ENCODE measurements at regions not wholly inside any gene's neighbourhood (a gene's known extent, or its start where the extent isn't known, plus 50 kb on each side); places are given as distances from the start of the nearest gene placed in this dataset.

DNA sequence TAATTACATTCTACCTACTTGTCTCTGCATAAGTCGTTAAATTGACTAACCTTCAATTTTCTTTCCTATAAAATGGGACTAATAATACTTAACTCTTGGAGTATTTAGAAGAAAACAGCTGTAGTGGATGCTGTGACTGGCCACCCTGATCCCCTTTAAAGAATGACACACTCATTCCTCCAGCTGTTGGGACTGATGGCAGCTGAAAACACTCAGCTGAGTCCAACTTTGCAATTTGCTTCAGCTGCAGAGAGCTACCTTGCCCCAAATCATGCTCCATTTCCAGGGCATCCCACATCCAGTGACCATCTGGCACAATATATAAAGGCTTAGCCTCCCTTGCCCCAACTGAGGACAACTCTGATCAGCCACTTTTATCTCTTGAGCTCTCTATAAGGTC is 89.1 kb downstream of the MID1IP1 start:
- no peak for DNase-seq

DNA sequence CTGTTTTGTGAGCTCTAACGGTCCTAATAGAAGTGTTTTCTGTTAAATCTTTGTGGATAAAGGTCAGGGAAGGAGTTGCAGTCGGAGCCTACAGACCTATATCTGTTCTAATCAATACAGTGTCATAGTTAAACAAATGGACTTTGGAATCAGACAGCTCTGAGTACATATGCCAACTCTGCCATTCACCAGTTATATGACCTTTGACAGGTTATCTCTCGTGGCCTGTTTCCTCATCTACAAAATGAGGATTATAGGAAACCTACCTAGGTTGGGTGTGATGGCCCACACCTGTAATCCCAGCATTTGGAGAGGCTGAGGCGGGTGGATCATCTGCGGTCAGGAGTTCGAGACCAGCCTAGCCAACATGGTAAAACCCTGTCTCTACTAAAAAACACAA is 89.7 kb downstream of the MID1IP1 start:
- DNase-seq, result no peak

DNA sequence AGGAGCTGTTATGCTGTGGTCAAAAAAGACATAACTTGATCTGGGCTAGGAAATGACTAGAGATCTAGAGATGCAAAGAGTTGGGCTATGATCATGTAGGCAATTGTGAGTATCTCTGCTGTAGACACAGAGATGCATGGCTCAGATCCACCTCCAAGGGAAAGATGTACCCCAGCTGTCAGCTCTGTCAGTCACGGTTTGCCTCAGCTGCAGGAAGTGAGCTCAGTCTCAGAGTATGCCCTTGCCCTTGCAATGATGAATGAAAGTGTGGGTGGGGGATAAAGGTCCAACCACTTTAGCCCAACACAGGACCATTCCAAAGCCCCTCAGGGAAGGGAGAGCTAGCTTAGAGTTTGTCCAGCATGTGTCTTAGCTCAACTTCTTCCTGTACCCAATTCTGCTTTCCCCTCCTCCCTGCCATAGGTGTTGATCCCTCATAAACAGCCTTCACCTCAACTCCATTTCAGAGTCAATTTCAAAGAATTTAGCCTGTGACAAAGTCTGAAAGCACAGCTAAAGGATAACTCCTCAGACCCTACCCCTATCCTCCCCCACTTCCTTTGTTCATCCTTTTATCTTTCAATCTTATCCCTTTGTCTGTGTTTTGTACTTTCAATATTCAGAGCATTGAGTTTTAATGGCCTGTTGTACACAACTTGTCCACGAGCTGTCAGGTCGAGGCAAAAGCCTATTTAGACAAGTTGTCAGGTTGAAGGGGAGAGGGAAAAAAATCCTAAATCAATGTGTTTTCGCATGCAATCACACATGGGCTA is 90.6 kb downstream of the MID1IP1 start:
- peak; percentile 14 for DNase-seq

DNA sequence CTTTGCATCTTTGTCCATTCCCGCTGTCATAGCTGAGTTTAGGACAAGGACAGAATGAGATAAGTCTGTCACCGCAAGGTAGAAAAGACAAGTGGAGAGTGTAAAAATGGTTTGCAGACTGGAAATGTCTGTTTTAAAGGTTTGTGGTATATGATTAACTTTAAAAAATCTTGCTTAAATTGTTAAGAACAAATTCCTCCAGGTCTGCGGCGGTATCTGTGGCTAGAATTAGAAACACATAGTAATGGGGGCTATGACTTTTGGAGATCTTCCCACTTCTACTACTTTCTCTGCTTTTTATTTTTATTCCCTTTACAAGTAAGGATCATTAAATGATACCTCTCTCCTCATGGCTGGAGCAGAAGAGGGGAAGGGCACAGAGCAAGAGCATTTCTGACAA is 92.2 kb downstream of the MID1IP1 start:
- no peak for DNase-seq

DNA sequence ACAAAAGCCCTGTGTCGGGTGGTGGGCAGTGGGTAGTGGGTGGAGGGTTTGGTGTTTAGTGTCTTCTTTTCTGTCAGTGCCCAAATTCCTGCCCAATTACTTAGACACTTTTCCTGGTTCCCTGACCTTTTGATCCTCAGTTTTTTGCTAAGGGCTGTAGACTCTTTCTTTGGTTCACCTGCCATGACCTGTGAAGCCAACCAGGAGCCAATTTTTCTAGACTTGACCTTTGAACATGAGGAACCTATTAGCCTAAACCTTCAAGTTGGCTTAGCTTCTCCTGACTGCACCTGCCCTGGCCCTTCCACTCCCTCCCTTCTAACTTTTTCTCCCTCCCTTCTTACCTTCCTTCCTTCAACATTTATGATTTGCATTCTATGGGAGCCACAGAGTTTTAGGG is 94.5 kb downstream of the MID1IP1 start:
- no peak for DNase-seq

DNA sequence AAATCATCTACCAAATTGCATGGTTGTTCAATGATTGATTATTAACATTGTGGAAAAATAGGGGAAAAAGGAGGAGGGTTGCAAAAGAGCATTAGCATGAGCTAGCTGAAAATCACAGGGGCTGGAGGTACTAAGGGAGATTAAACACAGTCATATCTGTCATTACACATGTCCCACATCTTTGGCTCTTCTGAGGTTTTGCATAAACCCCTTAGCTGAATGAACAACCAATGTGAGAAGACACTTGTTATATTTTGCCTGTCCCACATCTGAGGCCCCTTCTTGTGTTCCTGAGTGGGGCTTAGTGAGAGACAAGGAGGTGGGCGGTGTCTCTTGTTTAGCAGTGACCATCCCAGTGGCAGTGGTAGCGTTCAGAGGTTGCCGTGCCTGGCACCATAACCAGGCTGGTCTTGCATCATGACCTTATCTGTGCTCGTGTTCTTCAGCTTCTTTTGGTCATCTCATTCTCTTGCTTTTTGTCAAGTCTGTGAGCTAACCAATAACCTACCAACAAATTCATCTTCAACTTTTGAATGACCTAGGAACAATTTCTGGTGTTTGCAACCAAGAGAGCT is 95.6 kb downstream of the MID1IP1 start:
- no peak for DNase-seq

DNA sequence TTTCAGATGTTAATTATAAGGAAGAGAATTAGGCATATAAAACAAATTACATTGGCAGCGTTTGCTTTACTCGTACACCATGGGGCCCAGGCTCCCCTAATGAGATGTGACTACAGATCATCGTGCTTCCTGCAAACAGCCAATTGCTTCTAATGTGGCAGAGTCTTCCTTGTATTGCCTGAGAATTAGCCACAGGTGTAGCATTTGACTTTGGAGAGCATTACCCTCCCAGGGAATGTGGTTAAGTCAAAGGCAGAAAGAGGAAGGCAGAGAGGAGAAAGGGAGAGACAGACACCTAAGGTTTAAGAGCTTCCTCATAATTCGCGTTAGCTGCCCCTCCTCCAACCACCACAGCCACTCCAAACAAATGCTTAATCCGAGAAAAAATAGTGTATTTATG is 97.0 kb downstream of the MID1IP1 start:
- DNase-seq, result no peak

DNA sequence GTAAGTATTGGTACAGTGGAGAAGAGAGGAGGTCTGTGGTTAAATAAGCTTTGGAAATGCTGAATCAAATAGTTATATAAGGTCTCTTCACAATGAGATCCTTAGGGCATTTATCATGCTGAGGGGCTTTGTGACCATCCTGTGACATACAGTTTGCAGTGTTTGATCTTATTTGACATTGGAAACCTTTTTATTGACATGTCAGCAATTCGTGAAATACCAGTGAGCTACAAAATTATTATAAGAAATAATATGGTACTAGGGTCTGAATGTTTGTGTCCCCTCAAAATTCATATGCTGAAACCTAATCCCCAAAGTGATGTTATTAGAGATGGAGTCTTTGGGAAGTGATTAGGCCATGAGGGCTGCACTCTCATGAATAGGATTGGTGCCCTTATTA is 98.4 kb downstream of the MID1IP1 start:
- DNase-seq, result no peak

DNA sequence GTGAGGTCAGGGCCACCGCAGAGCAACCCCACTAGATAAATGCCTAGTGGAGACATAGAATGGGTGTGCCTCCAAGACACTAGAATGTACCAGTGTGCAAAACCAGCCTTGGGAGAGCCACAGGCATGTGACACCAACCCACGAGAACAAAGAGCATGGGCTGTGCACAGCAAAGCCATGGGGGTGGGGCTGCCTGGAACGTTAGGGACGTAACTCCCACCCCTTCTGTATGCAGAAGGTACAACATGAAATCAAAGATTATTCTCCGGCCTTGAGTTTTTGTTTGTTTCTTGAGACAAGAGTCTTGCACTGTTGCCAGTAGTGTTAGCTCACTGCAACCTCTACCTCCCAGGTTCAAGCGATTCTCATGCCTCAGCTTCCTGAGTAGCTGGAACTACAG is 99.5 kb downstream of the MID1IP1 start:
- no peak for DNase-seq

DNA sequence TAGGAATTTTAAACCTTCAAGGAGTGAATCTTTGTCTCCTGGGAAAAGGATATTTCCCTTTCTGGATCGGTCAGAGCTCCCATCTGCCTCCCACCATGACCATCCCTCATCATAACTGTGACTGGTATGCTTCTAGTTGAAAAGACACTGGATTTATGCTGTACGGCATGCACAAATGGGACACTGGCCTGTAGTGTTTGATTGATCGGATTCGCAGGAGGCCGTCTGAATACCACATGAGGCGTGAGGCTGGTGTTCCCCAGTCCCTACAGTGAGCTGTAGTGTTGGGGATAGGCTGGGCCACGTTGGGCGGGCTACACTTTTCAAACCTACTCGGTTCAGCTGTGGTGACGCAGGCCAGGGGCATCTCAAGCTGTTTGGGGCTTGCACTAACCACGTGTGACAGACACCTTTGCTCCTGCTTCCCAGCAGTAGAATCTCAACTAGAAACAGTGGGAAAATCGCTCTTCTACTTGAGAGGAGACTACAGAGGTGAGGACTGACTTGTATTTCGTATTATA is 101.8 kb downstream of the MID1IP1 start:
- no peak for DNase-seq

DNA sequence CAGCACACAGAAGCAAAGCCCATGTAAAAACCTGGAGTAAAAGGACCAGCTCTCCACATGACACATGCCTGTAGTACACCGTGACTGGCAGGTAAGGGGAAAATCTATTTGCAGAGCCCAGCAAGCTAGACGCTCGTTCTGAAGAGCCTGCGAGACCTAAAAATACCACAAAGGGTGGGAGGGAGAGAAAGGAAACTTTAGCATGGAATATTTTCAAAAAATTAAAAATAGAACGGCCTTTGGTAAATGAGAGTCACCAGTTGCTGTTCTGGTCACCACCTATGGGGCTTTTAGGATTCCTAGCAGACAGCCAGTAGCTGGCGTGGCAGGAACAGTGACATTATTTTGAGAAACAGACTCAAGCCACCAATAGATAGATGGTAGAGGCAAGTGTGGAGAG is 115.5 kb downstream of the MID1IP1 start:
- no peak for DNase-seq

DNA sequence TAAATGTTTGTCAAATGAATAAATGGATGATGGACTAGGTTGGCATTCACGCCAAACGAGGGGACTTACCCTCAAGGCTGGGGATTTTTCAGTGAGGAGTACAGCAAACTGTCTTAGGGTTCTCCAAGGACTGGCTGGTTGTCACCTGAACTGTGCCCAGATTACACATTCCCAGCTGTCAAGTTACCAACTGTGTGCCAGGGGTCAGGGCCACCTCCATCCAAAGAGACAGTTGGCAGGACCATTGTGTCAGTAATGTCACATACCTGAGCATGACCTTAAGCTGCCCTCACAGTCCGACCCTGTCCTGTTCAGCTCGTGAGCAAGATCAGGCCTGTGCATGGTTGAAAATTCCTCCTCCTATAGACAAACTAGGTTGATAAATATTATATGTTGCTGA is 116.7 kb downstream of the MID1IP1 start:
- no peak for DNase-seq

DNA sequence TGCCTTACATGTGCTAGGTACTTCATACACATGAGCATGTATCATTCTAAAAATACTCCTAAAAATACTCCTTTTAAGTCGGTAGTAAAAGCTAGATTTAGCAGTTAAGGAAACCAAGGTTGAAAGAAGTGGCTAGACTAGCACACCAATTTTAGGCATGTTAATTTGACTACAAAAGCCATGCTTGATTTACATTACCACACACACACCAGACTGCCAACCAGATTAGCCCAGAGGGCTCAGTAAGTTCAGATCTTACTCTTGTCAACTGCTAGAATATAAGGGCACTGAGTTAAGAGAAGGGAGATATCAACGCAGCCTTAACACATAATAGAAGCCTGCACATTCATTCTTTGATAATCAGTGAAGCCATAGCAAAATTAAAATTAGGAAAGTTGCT is 117.9 kb downstream of the MID1IP1 start:
- no peak for DNase-seq

DNA sequence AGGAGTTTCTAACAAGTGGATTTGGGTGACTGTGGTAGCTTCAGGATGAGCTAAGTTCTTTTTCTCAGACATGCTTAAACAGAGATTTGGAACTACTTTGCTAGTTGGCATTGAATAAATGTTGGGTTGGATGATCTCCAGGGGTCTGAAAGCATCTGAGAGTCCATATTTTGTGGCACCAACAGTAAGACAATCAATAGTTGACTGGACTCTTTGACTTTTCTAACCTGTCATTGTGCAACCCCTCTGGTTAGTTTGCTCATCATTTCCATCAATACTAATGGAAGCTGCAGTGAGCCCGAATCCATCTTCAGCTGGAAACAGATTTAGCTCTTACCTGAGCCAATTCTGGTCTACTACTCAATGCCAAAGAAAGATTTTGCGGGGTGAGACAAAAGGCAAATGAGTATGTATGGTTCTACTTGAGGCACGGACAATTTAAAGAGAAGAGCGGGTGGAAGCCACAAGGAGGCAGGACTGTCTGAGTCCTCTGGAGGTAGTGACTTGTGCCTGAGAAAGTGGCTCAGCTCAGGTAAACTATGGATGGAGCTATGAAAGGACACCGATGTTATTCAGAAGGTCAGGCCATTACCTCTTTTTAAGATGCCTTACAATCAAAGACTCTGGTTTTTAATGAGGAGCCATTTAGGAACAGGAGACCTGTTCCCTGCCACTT is 118.7 kb downstream of the MID1IP1 start:
- no peak for DNase-seq

DNA sequence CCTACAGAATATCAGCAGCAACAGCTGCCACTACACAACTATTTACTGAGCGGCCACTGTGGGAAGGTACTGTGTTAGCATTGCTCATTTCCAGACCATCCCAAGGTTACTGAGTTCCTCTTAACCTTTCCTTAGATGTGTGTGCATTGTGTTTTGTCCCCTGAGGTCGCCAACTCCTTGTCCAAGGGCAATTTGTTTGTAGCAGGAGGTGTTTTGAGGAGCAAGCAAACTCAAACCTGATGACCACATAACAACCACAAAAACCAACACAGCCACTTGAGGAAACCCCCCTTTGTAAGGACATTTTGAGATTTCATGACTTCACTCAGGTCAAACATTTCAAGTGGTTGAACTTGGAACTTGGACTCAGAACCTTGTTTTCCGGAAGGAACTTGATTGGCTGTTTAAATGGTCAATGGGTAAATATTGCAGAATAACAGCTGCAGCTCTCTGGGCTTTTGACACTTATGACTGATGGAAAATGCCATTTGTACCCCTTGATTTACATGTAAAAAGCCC is 122.3 kb downstream of the MID1IP1 start:
- no peak for DNase-seq

DNA sequence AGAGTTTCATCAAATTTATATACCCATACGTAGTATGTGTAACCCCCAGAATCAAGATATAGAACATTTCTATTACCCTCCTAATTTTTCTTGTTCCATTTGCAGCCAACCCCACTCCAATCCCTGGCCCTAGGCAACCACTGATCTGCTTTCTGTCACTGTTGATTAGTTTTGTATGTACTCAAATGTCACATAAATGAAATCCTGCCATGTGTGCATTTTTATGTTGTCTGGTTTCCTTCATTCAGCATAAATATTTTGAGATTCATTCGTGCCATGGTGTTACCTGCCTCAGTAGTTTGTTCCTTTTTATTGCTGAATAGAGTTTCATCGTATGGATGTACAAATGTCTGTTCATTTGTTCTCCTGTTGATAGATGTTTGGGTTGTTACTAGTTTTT is 126.3 kb downstream of the MID1IP1 start:
- no peak for DNase-seq

DNA sequence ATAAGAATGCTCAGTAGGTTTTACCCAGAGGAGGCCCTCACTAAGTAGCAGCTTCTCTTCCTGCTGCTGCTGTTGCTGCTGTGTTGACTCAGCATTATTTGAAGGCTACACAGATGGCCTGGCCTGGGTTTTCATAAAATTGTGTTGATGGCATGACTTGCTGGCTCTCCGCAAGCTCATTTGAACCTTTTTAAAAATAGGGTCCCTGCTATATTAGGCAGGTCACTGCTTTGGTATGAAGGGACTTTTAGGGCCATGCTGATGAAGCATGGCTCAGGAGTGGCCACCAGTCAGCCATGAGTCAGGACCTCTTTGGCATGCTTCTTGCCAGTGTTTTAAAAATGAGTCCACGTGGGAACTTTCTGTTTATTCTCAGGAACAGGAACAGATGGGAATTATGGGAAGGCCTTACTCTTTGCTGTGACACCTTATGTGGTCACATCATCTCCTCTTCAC is 128.7 kb downstream of the MID1IP1 start:
- no peak for DNase-seq

DNA sequence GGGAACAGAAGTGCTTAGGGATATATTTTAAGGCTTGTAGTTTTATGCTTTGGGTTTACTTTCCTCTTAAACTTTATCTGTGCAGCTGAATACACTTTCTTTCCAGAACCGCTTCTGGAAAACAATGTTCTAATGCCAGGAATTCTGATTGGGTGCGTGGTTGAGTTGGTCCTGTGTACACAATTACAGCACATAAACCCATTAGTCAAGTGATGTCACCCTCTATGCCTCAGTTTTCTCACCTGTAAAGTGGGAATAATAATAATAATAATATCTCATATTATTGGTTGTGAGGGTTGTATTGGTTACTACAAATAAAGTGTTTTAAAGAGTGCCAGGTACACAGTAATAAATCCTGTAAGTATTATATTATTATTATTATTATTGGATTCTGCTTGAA is 129.2 kb downstream of the MID1IP1 start:
- DNase-seq, result no peak

DNA sequence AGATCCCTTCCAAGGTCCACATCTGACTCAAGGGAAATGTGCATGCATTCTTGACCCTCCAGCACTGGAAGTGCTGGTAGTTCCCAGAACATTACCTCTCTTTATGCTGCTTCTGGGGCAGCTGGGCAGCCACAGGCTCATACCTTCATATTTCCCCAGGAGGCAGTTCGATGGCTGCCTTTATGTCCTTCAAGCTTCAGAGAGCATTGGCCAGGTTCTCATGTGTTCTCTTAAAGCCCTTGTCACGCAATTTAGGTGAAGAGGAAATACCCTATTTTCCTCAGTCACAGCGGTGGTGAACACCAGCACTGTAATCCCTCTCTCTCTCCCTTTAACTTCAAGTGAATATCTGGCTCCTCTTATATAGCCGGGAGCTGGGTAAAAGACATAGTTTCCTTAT is 134.3 kb downstream of the MID1IP1 start:
- DNase-seq, result no peak

DNA sequence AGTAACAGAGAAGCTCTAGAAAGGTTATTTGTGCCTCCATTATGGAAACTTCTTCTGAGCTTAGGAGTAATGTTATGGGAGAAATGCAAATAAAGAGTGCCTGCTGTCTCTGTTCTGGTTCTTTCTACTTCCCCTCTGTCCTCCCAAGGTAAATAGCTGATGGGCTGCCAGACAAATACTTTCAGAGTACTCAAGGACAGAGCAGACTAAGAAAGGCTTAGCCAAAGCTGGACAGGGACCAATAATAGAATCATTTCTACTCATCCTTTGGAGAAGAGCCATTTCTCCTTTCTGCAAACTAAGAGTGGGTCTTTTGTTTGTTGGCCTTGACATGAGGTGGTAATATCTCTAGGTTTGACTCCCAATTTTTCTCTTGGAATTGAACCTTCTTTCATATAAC is 136.1 kb downstream of the MID1IP1 start:
- no peak for DNase-seq

DNA sequence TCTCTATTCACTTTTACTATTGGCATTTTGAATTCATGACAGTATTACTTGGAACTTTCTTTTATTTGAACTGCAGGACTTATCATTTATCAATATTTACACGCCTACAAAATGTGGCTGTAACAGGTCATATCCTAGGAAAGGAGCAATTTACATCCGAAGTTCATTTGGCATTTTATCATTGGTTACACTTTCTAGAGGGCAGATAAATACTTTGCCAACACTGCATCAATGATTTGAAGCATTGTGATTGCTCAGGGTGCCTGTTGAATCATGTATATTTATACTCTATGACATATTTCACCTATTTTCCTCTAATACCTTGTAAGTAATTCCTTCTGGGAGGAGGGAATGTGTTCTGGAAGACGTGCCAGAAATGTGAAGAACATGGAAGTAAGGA is 136.7 kb downstream of the MID1IP1 start:
- no peak for DNase-seq

DNA sequence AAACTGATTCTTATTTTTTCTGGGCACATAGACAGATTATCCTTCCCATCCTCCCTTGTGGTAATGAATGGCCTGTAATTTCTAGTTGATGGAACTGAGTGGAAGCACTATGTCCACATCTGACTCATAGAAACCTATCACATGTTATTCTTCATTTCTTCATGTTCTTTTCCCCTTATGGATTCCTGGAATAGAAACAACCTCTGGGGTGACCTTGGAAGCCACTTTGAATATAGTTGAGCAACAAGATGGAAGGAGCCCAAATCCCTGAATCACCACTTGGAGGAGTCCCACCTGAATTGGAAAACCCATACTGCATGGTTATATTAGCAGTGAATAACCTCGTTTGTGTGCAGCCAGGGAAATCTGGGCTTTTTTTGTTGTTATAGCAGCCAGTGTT is 137.8 kb downstream of the MID1IP1 start:
- no peak for DNase-seq

DNA sequence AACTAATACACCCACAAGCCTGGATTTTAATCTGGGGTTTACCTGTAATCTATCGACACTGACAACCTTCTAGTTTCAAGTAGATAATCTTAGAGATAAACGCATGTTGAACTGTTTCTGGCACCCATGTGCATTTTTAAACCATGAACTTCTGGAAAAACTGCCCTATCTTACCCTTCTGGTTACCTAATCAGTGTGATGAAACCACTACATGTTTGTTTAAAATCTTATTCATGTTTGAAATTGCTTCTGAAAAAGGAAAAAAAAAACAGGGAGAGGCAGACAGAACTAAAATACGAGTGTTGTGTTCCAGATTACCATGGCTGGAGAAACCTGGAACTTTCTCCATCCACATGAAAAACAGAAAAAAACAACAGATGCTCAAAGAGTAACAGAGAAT is 139.3 kb downstream of the MID1IP1 start:
- no peak for DNase-seq

DNA sequence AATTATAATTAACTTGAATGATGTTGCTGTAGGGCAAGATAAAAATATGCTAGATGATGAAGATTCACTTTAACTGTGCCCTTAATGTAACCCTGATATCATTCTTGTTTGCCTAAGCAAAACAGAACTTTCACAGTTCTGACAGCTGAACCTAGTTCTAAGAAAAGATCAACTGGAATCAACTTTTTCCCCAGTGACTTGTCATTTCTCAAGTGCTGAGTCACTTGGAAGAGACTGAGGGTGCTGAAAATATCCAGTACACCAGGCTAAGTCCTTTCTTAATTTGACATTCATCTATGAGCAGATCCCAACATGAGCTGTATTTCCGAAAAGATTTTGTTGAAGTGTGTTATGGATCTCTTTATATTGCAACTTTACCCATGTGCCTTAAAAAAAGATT is 140.4 kb downstream of the MID1IP1 start:
- DNase-seq, result no peak

Measured in NCI-H226 (cell line).